PC-3 (cell line): ENCODE measurements at regions not wholly inside any gene's neighbourhood (a gene's known extent, or its start where the extent isn't known, plus 50 kb on each side); places are given as distances from the start of the nearest gene placed in this dataset.

ENCODE experiments used
- CTCF ChIP-seq: fragments of 300-600 bp; sonication (generic); conservative IDR thresholded peaks from 2 replicates; pipeline ENCODE4 v1.5.1; 2017; ENCODE audit warnings: antibody characterized with exemption, low read depth, mild to moderate bottlenecking, low read length
- EZH2 ChIP-seq: fragments of 300-600 bp; sonication (generic); IDR thresholded peaks from one replicate; pipeline ENCODE4 v1.6.1; 2017; ENCODE audit warnings: antibody characterized with exemption, mild to moderate bottlenecking, low read length; ENCODE audit not compliant: unreplicated experiment

- no peak for TF ChIP-seq CTCF
- no peak for TF ChIP-seq EZH2
These were observed 185.1 kb upstream of the AGTR1 start for GRCh38 chr3:148512648-148513047.
